8988T (cell line): ENCODE measurements at regions not wholly inside any gene's neighbourhood (a gene's known extent, or its start where the extent isn't known, plus 50 kb on each side); places are given as distances from the start of the nearest gene placed in this dataset.
"Not testable (repeated sequence)": the region's sequence is repeated elsewhere in the genome, so short reads cannot be mapped to it uniquely, and the experiment has no call there.

ENCODE experiments used
- DNase-seq: peaks from one replicate; pipeline ENCODE4 v3.0.0; 2011

- DNase-seq, result no peak
Observed at GRCh38 chr5:2872676-2873075, 121.2 kb upstream of the IRX2 start.

- DNase-seq, result no peak
Observed at GRCh38 chr5:2871282-2871681, 119.8 kb upstream of the IRX2 start.

GRCh38 chr5:2869471-2869870 is 118.0 kb upstream of the IRX2 start:
- DNase-seq, result no peak

GRCh38 chr5:2867373-2867933 is 116.0 kb upstream of the IRX2 start:
- no peak for DNase-seq

GRCh38 chr5:2866662-2867372 is 115.3 kb upstream of the IRX2 start:
- no peak for DNase-seq

GRCh38 chr5:2865856-2866255 is 114.4 kb upstream of the IRX2 start:
- no peak for DNase-seq

GRCh38 chr5:2864515-2865105 is 113.1 kb upstream of the IRX2 start:
- no peak for DNase-seq

- DNase-seq, result no peak
Observed at GRCh38 chr5:2863675-2864433, 112.4 kb upstream of the IRX2 start.

- DNase-seq, result no peak
Observed at GRCh38 chr5:2863133-2863532, 111.7 kb upstream of the IRX2 start.

GRCh38 chr5:2862176-2862575 is 110.7 kb upstream of the IRX2 start:
- DNase-seq, result not testable (repeated sequence)

GRCh38 chr5:2861605-2862004 is 110.1 kb upstream of the IRX2 start:
- no peak for DNase-seq

GRCh38 chr5:2860101-2860500 is 108.6 kb upstream of the IRX2 start:
- DNase-seq, result no peak

- DNase-seq, result no peak
Observed at GRCh38 chr5:2857837-2858236, 106.4 kb upstream of the IRX2 start.

GRCh38 chr5:2856206-2856605 is 104.7 kb upstream of the IRX2 start:
- no peak for DNase-seq

GRCh38 chr5:2852446-2852845 is 101.0 kb upstream of the IRX2 start:
- DNase-seq, result no peak

- no peak for DNase-seq
Observed at GRCh38 chr5:2851895-2852294, 100.4 kb upstream of the IRX2 start.

GRCh38 chr5:2849429-2849828 is 98.0 kb upstream of the IRX2 start:
- DNase-seq, result no peak

- no peak for DNase-seq
Observed at GRCh38 chr5:2848619-2849018, 97.1 kb upstream of the IRX2 start.

- DNase-seq, result no peak
Observed at GRCh38 chr5:2847608-2848007, 96.1 kb upstream of the IRX2 start.

GRCh38 chr5:2841208-2841607 is 89.7 kb upstream of the IRX2 start:
- no peak for DNase-seq

- DNase-seq, result no peak
Observed at GRCh38 chr5:2840372-2840915, 89.0 kb upstream of the IRX2 start.

GRCh38 chr5:2836133-2836532 is 84.7 kb upstream of the IRX2 start:
- DNase-seq, result no peak

GRCh38 chr5:2833556-2833955 is 82.1 kb upstream of the IRX2 start:
- no peak for DNase-seq

- DNase-seq, result no peak
Observed at GRCh38 chr5:2832394-2832793, 80.9 kb upstream of the IRX2 start.
